Loucy (cell line): ENCODE measurements at regions not wholly inside any gene's neighbourhood (a gene's known extent, or its start where the extent isn't known, plus 50 kb on each side); places are given as distances from the start of the nearest gene placed in this dataset.

ENCODE experiments used
- EZH2phosphoT487 ChIP-seq: fragments of 200-600 bp; IDR thresholded peaks from 2 replicates; pipeline ENCODE4 v1.6.1; 2018; ENCODE audit warnings: antibody characterized with exemption, mild to moderate bottlenecking, moderate library complexity, borderline replicate concordance
- TF ChIP-seq, protein P1 (sequence below): fragments of 200-600 bp; sonication (generic); conservative IDR thresholded peaks from 2 replicates; pipeline ENCODE4 v1.5.1; 2014; ENCODE audit warnings: mild to moderate bottlenecking, antibody characterized with exemption, low read length

GRCh38 chr7:42572056-42572455 lies 335.0 kb upstream of the GLI3 start:
- TF ChIP-seq EZH2phosphoT487 = no peak
- TF ChIP-seq, protein P1, sequence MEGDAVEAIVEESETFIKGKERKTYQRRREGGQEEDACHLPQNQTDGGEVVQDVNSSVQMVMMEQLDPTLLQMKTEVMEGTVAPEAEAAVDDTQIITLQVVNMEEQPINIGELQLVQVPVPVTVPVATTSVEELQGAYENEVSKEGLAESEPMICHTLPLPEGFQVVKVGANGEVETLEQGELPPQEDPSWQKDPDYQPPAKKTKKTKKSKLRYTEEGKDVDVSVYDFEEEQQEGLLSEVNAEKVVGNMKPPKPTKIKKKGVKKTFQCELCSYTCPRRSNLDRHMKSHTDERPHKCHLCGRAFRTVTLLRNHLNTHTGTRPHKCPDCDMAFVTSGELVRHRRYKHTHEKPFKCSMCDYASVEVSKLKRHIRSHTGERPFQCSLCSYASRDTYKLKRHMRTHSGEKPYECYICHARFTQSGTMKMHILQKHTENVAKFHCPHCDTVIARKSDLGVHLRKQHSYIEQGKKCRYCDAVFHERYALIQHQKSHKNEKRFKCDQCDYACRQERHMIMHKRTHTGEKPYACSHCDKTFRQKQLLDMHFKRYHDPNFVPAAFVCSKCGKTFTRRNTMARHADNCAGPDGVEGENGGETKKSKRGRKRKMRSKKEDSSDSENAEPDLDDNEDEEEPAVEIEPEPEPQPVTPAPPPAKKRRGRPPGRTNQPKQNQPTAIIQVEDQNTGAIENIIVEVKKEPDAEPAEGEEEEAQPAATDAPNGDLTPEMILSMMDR = no peak
